Cardiac septum (tissue), 1 donor: ENCODE measurements at regions not wholly inside any gene's neighbourhood (a gene's known extent, or its start where the extent isn't known, plus 50 kb on each side); places are given as distances from the start of the nearest gene placed in this dataset.
"Not testable (repeated sequence)": the region's sequence is repeated elsewhere in the genome, so short reads cannot be mapped to it uniquely, and the experiment has no call there.

Source experiments
- DNase-seq: peaks from one replicate; pipeline ENCODE4 v3.0.0-alpha.2; 2020; ENCODE audit warnings: low spot score
- intact Hi-C: fragments of 100-400 bp; cut with DNase I; formaldehyde crosslinking; loops from one replicate; pipeline ENCODE4 v1.14.0; 2022
- donor health status: DM: no; HTN: no; CAD: no.

- intact Hi-C loops = no loop called here
- DNase-seq = no peak
These were observed 670.9 kb upstream of the ST8SIA4 start for GRCh38 chr5:101574017-101574416.

- DNase-seq = no peak
- intact Hi-C loops = no loop called here
These were observed 657.9 kb upstream of the ST8SIA4 start for GRCh38 chr5:101561018-101561417.

- DNase-seq = no peak
- intact Hi-C loops = no loop called here
These were observed 640.7 kb upstream of the ST8SIA4 start for GRCh38 chr5:101543780-101544179.

- intact Hi-C loops = no loop called here
- DNase-seq = no peak
These were observed 636.2 kb upstream of the ST8SIA4 start for GRCh38 chr5:101539315-101539714.

- no peak for DNase-seq
- intact Hi-C loops = no loop called here
These were observed 632.5 kb upstream of the ST8SIA4 start for GRCh38 chr5:101535626-101536025.

- intact Hi-C loops = no loop called here
- DNase-seq = no peak
These were observed 631.5 kb upstream of the ST8SIA4 start for GRCh38 chr5:101534491-101535110.

- no peak for DNase-seq
- intact Hi-C loops = no loop called here
These were observed 629.3 kb upstream of the ST8SIA4 start for GRCh38 chr5:101532430-101532829.

GRCh38 chr5:101531026-101531425 is 627.9 kb upstream of the ST8SIA4 start:
- DNase-seq = no peak
- intact Hi-C loops = no loop called here

GRCh38 chr5:101529094-101529493 is 626.0 kb upstream of the ST8SIA4 start:
- DNase-seq, intact Hi-C loops: not testable (repeated sequence)

- intact Hi-C loops = no loop called here
- no peak for DNase-seq
These were observed 617.3 kb upstream of the ST8SIA4 start for GRCh38 chr5:101520417-101520816.

- intact Hi-C loops = no loop called here
- no peak for DNase-seq
These were observed 614.7 kb upstream of the ST8SIA4 start for GRCh38 chr5:101517795-101518194.

GRCh38 chr5:101515721-101516120 is 612.6 kb upstream of the ST8SIA4 start:
- intact Hi-C loops = no loop called here
- DNase-seq = no peak

GRCh38 chr5:101505891-101506570 is 602.9 kb upstream of the ST8SIA4 start:
- DNase-seq = no peak
- intact Hi-C loops = no loop called here

GRCh38 chr5:101482931-101483330 is 579.8 kb upstream of the ST8SIA4 start:
- DNase-seq = no peak
- intact Hi-C loops = no loop called here

GRCh38 chr5:101473483-101473882 is 570.4 kb upstream of the ST8SIA4 start:
- DNase-seq = no peak
- intact Hi-C loops = no loop called here

GRCh38 chr5:101461455-101461854 is 558.4 kb upstream of the ST8SIA4 start:
- no peak for DNase-seq
- intact Hi-C loops = no loop called here

GRCh38 chr5:101458587-101458986 is 555.5 kb upstream of the ST8SIA4 start:
- DNase-seq = no peak
- intact Hi-C loops = no loop called here

GRCh38 chr5:101455851-101456250 is 552.8 kb upstream of the ST8SIA4 start:
- DNase-seq = no peak
- intact Hi-C loops = no loop called here

GRCh38 chr5:101455048-101455447 is 552.0 kb upstream of the ST8SIA4 start:
- DNase-seq = no peak
- intact Hi-C loops = no loop called here

GRCh38 chr5:101442281-101442680 is 539.2 kb upstream of the ST8SIA4 start:
- DNase-seq, intact Hi-C loops: not testable (repeated sequence)

GRCh38 chr5:101440173-101440572 is 537.1 kb upstream of the ST8SIA4 start:
- intact Hi-C loops = no loop called here

GRCh38 chr5:101437351-101437750 is 534.3 kb upstream of the ST8SIA4 start:
- intact Hi-C loops = no loop called here
- no peak for DNase-seq

More at GRCh38 chr5:101440173-101440572, 537.1 kb upstream of the ST8SIA4 start:
- DNase-seq = no peak
